ENCODE measurements at regions not wholly inside any gene's neighbourhood (a gene's known extent, or its start where the extent isn't known, plus 50 kb on each side); places are given as distances from the start of the nearest gene placed in this dataset.

GRCh38 chr10:44035474-44036197 is 349.3 kb downstream of the CXCL12 start:
- H3K4me3 Mint-ChIP-seq = no peak overlapping the region
- H3K36me3 Mint-ChIP-seq = no peaks in the 10 kb centered on the region
- peaks cover 6% of the 10 kb centered on the region for H3K27me3 Mint-ChIP-seq
- H3K27ac Mint-ChIP-seq = no peak overlapping the region
- H3K9me3 Mint-ChIP-seq (ENCODE audit: low read depth) = no peaks in the 10 kb centered on the region
- H3K4me1 Mint-ChIP-seq (ENCODE audit: low read depth) = no peaks in the 10 kb centered on the region

GRCh38 chr10:44034946-44035345 is 350.0 kb downstream of the CXCL12 start:
- Mint-ChIP-seq H3K36me3 (no peaks in the 10 kb centered on the region), H3K4me3 (no peak overlapping the region)

DNA sequence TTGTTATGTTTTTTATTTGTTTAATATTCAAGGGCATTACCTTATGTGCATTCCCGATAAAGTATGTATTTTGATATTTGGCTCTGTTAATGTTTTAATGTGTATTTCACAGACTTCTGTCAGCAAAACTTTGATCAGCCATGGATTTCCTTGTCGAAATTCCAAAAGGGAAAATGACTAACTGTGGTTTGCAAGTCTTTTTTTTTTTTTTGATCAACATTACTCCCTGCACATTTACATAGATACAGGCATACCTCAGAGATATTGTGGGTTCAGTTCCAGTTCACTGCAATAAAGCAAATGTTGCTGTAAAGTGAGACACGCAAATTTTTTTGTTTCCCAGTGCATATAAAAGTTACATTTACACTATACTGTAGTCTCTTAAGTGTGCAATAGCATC is 351.9 kb downstream of the CXCL12 start:
- H3K27ac Mint-ChIP-seq = no peak overlapping the region
- H3K4me1 Mint-ChIP-seq (ENCODE audit: low read depth) = no peaks in the 10 kb centered on the region
- no peak overlapping the region for H3K4me3 Mint-ChIP-seq
- H3K36me3 Mint-ChIP-seq = no peaks in the 10 kb centered on the region
- no peaks in the 10 kb centered on the region for H3K9me3 Mint-ChIP-seq (ENCODE audit: low read depth)
- H3K27me3 Mint-ChIP-seq = peaks cover 5% of the 10 kb centered on the region

More at GRCh38 chr10:44034946-44035345, 350.0 kb downstream of the CXCL12 start:
- Mint-ChIP-seq H3K27ac (no peak overlapping the region), H3K27me3 (peaks cover 5% of the 10 kb centered on the region), H3K4me1 (ENCODE audit: low read depth) (no peaks in the 10 kb centered on the region), H3K9me3 (ENCODE audit: low read depth) (no peaks in the 10 kb centered on the region)

DNA sequence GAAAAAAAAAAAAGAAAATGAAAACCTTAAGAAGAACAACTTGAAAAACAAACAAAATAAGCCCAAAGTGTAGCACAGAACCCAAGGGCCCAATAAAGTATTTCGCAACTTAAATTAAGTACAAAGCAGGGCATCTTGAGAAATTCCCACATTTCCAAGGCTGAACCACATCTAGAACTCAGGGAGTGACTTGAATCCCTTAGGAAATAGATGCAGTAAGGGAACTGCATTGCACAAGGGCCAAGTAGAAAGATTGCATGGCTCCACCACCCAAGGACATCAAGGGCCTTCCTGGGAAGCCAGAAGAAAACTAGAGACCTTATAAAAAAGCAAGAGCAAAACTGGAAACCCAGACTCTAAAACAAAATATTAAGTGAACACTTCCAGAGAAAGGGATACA is 352.7 kb downstream of the CXCL12 start:
- Mint-ChIP-seq H3K4me3 (no peak overlapping the region), H3K36me3 (no peaks in the 10 kb centered on the region), H3K4me1 (ENCODE audit: low read depth) (no peaks in the 10 kb centered on the region), H3K27ac (no peak overlapping the region), H3K27me3 (peaks cover 5% of the 10 kb centered on the region), H3K9me3 (ENCODE audit: low read depth) (no peaks in the 10 kb centered on the region)

- H3K4me3 Mint-ChIP-seq = no peak overlapping the region
- H3K9me3 Mint-ChIP-seq (ENCODE audit: low read depth) = no peaks in the 10 kb centered on the region
- peaks cover 3% of the 10 kb centered on the region for H3K27me3 Mint-ChIP-seq
- no peaks in the 10 kb centered on the region for H3K36me3 Mint-ChIP-seq
- H3K27ac Mint-ChIP-seq = no peak overlapping the region
- no peaks in the 10 kb centered on the region for H3K4me1 Mint-ChIP-seq (ENCODE audit: low read depth)
Measured at GRCh38 chr10:44030738-44031137, 354.2 kb downstream of the CXCL12 start.

GRCh38 chr10:44030132-44030531 is 354.8 kb downstream of the CXCL12 start:
- no peaks in the 10 kb centered on the region for H3K4me1 Mint-ChIP-seq (ENCODE audit: low read depth)

DNA sequence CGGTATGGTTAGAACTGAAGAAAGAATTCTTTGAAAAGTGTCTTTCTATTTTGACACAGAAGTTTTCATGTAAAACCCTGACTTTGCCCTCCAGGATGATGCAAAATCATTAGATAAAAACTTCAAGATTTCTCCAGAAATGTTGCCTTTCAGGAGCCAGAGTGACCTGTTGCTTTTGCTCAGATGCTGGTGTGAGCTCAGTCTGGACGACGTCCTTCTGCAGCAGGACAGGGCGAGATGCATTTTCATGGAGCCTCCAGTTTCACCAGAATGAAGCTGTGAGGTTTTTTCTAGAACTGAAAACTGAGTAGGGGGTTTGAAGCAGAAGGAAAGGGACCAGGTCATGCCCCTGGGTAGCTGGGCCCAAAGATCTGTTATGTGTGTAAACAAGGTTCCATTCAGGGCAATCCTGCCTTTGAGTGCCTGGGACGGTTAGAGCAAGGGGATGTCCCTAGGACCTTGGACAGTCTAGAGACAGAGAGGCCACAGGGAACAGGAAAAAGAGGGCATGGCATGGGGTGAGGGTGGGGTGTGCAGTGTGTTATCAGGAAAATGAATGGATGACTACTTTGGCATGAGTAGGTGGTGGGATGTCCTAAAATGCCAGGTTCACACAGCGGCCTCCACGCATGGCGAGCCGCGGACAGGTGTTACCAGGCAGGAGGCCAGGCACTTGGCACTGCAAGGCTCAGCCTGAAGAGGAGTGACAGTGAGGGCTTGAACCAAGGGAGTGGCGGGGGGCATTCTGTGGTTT is 356.3 kb downstream of the CXCL12 start:
- H3K27ac Mint-ChIP-seq = no peak overlapping the region
- H3K27me3 Mint-ChIP-seq = peaks cover 2% of the 10 kb centered on the region
- no peaks in the 10 kb centered on the region for H3K4me1 Mint-ChIP-seq (ENCODE audit: low read depth)
- no peak overlapping the region for H3K4me3 Mint-ChIP-seq
- H3K9me3 Mint-ChIP-seq (ENCODE audit: low read depth) = no peaks in the 10 kb centered on the region
- H3K36me3 Mint-ChIP-seq = no peaks in the 10 kb centered on the region

More at GRCh38 chr10:44030132-44030531, 354.8 kb downstream of the CXCL12 start:
- Mint-ChIP-seq H3K9me3 (ENCODE audit: low read depth) (no peaks in the 10 kb centered on the region), H3K27ac (no peak overlapping the region), H3K36me3 (no peaks in the 10 kb centered on the region), H3K4me3 (no peak overlapping the region), H3K27me3 (no peaks in the 10 kb centered on the region)

DNA sequence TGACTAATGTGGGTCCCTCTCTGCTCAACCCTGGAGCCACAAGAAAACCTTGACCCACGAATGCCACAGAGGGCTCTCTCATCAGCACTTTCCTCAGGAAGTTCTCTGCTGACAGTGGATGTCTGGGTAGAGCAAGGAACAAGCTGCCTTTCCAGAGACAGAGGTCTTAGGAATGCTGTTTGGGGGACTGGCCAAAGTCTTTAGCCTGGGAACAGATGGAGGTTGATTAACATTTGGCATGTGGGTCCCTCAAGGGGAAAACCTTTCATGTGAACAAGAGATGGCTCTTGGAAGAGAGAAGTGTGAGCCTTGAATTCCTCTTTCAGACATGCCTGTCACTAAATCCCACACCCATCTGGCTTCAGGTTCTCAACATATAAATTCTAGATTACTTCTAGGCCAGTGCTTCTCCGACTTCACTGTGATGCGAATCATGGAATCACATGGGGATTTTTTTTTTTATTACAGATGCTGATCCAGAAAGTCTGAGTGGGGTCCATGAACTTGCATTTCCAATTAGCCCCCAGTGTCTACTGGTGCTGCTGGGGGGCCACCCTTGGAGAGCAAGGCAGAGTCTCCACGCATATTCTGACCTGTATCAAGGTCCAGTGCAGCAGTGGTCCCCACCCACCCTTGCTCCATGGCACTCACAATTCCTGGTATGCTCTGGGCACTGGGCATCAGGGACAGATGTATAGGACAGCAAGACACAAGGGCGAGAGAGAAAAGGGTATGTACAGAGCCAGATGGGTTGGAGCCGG is 360.4 kb downstream of the CXCL12 start:
- H3K4me1 Mint-ChIP-seq (ENCODE audit: low read depth) = no peaks in the 10 kb centered on the region

GRCh38 chr10:44023517-44023916 is 361.4 kb downstream of the CXCL12 start:
- no peak overlapping the region for H3K4me3 Mint-ChIP-seq
- no peak overlapping the region for H3K27ac Mint-ChIP-seq
- H3K27me3 Mint-ChIP-seq = peaks cover 2% of the 10 kb centered on the region
- H3K36me3 Mint-ChIP-seq = no peaks in the 10 kb centered on the region
- no peaks in the 10 kb centered on the region for H3K9me3 Mint-ChIP-seq (ENCODE audit: low read depth)
- no peaks in the 10 kb centered on the region for H3K4me1 Mint-ChIP-seq (ENCODE audit: low read depth)

More for the DNA sequence above, 360.4 kb downstream of the CXCL12 start:
- H3K9me3 Mint-ChIP-seq (ENCODE audit: low read depth) = no peaks in the 10 kb centered on the region
- peaks cover 2% of the 10 kb centered on the region for H3K27me3 Mint-ChIP-seq
- H3K36me3 Mint-ChIP-seq = no peaks in the 10 kb centered on the region
- H3K4me3 Mint-ChIP-seq = no peak overlapping the region
- no peak overlapping the region for H3K27ac Mint-ChIP-seq

GRCh38 chr10:44022203-44022602 is 362.7 kb downstream of the CXCL12 start:
- Mint-ChIP-seq H3K27me3 (peaks cover 2% of the 10 kb centered on the region), H3K27ac (no peak overlapping the region), H3K36me3 (no peaks in the 10 kb centered on the region), H3K4me1 (ENCODE audit: low read depth) (no peaks in the 10 kb centered on the region), H3K9me3 (ENCODE audit: low read depth) (no peaks in the 10 kb centered on the region), H3K4me3 (no peak overlapping the region)

GRCh38 chr10:44020322-44021111 is 364.4 kb downstream of the CXCL12 start:
- no peaks in the 10 kb centered on the region for H3K4me1 Mint-ChIP-seq (ENCODE audit: low read depth)
- no peak overlapping the region for H3K27ac Mint-ChIP-seq
- H3K9me3 Mint-ChIP-seq (ENCODE audit: low read depth) = no peaks in the 10 kb centered on the region
- H3K36me3 Mint-ChIP-seq = no peaks in the 10 kb centered on the region
- no peak overlapping the region for H3K4me3 Mint-ChIP-seq
- peaks cover 2% of the 10 kb centered on the region for H3K27me3 Mint-ChIP-seq

- no peaks in the 10 kb centered on the region for H3K4me1 Mint-ChIP-seq (ENCODE audit: low read depth)
- no peak overlapping the region for H3K4me3 Mint-ChIP-seq
- no peak overlapping the region for H3K27ac Mint-ChIP-seq
- no peaks in the 10 kb centered on the region for H3K27me3 Mint-ChIP-seq
- H3K9me3 Mint-ChIP-seq (ENCODE audit: low read depth) = no peaks in the 10 kb centered on the region
- H3K36me3 Mint-ChIP-seq = no peaks in the 10 kb centered on the region
Measured at GRCh38 chr10:44017483-44018145, 367.3 kb downstream of the CXCL12 start.

- Mint-ChIP-seq H3K4me3 (no peak overlapping the region), H3K36me3 (no peaks in the 10 kb centered on the region), H3K9me3 (ENCODE audit: low read depth) (no peaks in the 10 kb centered on the region), H3K4me1 (ENCODE audit: low read depth) (no peaks in the 10 kb centered on the region), H3K27ac (no peak overlapping the region), H3K27me3 (no peaks in the 10 kb centered on the region)
Measured at GRCh38 chr10:44016589-44017482, 368.1 kb downstream of the CXCL12 start.

Data from activated naive CD8-positive, alpha-beta T cell (primary cell).